ENCODE measurements at regions not wholly inside any gene's neighbourhood (a gene's known extent, or its start where the extent isn't known, plus 50 kb on each side); places are given as distances from the start of the nearest gene placed in this dataset.

GRCh38 chr13:88926890-88927502 is 1255.8 kb downstream of the SLITRK5 start (continued):
- TF ChIP-seq, protein P1, sequence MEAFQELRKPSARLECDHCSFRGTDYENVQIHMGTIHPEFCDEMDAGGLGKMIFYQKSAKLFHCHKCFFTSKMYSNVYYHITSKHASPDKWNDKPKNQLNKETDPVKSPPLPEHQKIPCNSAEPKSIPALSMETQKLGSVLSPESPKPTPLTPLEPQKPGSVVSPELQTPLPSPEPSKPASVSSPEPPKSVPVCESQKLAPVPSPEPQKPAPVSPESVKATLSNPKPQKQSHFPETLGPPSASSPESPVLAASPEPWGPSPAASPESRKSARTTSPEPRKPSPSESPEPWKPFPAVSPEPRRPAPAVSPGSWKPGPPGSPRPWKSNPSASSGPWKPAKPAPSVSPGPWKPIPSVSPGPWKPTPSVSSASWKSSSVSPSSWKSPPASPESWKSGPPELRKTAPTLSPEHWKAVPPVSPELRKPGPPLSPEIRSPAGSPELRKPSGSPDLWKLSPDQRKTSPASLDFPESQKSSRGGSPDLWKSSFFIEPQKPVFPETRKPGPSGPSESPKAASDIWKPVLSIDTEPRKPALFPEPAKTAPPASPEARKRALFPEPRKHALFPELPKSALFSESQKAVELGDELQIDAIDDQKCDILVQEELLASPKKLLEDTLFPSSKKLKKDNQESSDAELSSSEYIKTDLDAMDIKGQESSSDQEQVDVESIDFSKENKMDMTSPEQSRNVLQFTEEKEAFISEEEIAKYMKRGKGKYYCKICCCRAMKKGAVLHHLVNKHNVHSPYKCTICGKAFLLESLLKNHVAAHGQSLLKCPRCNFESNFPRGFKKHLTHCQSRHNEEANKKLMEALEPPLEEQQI (IDR thresholded peaks at IDR 0.05) = no peak
- no peak for TF ChIP-seq DIDO1 (tag; IDR thresholded peaks at IDR 0.05; ENCODE audit: low read depth)
- TF ChIP-seq BRF1 (IDR thresholded peaks at IDR 0.05; ENCODE audit: borderline replicate concordance, extremely low read depth, insufficient read length) = no peak
- no peak for TF ChIP-seq WHSC1 (IDR thresholded peaks at IDR 0.05; ENCODE audit: low read length)
- no peak for TF ChIP-seq CBX8 (IDR thresholded peaks at IDR 0.05; ENCODE audit: borderline replicate concordance, extremely low read depth, low read depth, low read length, poor library complexity, severe bottlenecking)

GRCh38 chr13:88932950-88933349 is 1261.8 kb downstream of the SLITRK5 start:
- ChIA-PET POLR2A (no interaction called here), CTCF (ENCODE audit: low intra/inter-chr PET ratio) (no interaction called here)
- in situ Hi-C loops (cut with MboI) = no loop called here
- Histone ChIP-seq H3K27ac (ENCODE audit: extremely low read depth, low read depth, low read length) (no peak overlapping the region), H3K4me1 (replicated peaks in 1 of 2; ENCODE audit: control insufficient read depth in 2 of 2, insufficient read depth in 2 of 2, low read length in 2 of 2) (no peaks in the 10 kb centered on the region), H3K27me3 (ENCODE audit: control insufficient read depth in 2 of 2, insufficient read depth in 2 of 2, low read length in 2 of 2) (no peaks in the 10 kb centered on the region), H3K79me2 (ENCODE audit: control insufficient read depth, insufficient read depth, low read length) (no peaks in the 10 kb centered on the region), H3K4me3 (no peak overlapping the region), H3K36me3 (ENCODE audit: control insufficient read depth, insufficient read depth, low read length) (no peaks in the 10 kb centered on the region), H3K9me1 (ENCODE audit: control insufficient read depth, insufficient read depth, low read length) (no peaks in the 10 kb centered on the region), H3K4me2 (ENCODE audit: insufficient read depth, low read length) (no peak overlapping the region), H4K20me1 (replicated peaks; ENCODE audit: control insufficient read depth, insufficient read depth, low read length) (no peaks in the 10 kb centered on the region), H3K9me3 (replicated peaks; ENCODE audit: control insufficient read depth, insufficient read depth, low read depth, low read length) (no peaks in the 10 kb centered on the region), H3K9ac (ENCODE audit: insufficient read depth in 1 of 2, low read depth in 2 of 2, low read length in 2 of 2) (no peak overlapping the region), H2AFZ (ENCODE audit: low read depth, low read length) (no peak overlapping the region)
- WGBS (ENCODE audit: insufficient coverage, low coverage, missing lambda C conversion rate) = 0% methylated on average over 1 of the region's 1 CpG
- DNase-seq (ENCODE audit: extremely low read depth in 1 of 4, low spot score in 3 of 4) (no peak), FAIRE-seq (no peak), ATAC-seq (no peak)
- intact Hi-C loops (cut with micrococcal nuclease) = no loop called here
- no TSS peak for BruUV-seq (replicated peaks)
- TF ChIP-seq CBX2 (IDR thresholded peaks at IDR 0.05; ENCODE audit: insufficient read depth, low read length, poor library complexity, severe bottlenecking) (no peak), SAFB (IDR thresholded peaks at IDR 0.05; ENCODE audit: borderline replicate concordance, low read depth, low read length) (no peak), NBN (IDR thresholded peaks at IDR 0.05; ENCODE audit: low read depth) (no peak), HNRNPUL1 (IDR thresholded peaks at IDR 0.05; ENCODE audit: low read length) (no peak)
- TF ChIP-seq, protein P2, sequence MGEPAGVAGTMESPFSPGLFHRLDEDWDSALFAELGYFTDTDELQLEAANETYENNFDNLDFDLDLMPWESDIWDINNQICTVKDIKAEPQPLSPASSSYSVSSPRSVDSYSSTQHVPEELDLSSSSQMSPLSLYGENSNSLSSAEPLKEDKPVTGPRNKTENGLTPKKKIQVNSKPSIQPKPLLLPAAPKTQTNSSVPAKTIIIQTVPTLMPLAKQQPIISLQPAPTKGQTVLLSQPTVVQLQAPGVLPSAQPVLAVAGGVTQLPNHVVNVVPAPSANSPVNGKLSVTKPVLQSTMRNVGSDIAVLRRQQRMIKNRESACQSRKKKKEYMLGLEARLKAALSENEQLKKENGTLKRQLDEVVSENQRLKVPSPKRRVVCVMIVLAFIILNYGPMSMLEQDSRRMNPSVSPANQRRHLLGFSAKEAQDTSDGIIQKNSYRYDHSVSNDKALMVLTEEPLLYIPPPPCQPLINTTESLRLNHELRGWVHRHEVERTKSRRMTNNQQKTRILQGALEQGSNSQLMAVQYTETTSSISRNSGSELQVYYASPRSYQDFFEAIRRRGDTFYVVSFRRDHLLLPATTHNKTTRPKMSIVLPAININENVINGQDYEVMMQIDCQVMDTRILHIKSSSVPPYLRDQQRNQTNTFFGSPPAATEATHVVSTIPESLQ (CRISPR knock-in tag; IDR thresholded peaks at IDR 0.05) = no peak

Measured in K562 (cell line).